ENCODE measurements at regions not wholly inside any gene's neighbourhood (a gene's known extent, or its start where the extent isn't known, plus 50 kb on each side); places are given as distances from the start of the nearest gene placed in this dataset.

DNA sequence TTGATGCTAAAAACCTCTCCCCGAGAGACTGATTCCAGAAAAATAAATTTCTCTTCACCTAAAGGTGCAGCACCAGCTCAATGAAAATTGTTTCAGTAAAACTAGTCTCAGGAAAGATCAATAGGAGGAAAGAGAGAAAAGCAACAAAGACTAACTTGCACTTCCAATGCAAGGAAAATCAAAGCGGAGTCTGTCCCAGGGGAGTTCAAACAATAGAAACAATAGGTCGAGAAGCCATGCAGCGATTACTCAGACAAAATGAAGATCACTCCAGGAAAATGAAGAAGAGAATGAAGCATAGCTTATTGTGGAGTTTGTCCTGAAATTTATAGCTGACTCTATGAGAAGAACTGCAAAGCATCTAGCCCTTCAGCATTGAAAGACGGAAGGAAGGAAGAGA is 105.1 kb upstream of the FRMD4B start:
- no peak overlapping the region for H2AFZ ChIP-seq (ENCODE audit: low read depth, low read length)
- no peaks in the 10 kb centered on the region for H3K36me3 ChIP-seq (ENCODE audit: insufficient read depth, low read length)
- H3K4me3 ChIP-seq (ENCODE audit: low read length) = no peak overlapping the region
- no peak overlapping the region for H3K27ac ChIP-seq (ENCODE audit: low read length)
- no peaks in the 10 kb centered on the region for H3K9me3 ChIP-seq (ENCODE audit: low read length)
- no peaks in the 10 kb centered on the region for H3K27me3 ChIP-seq (ENCODE audit: insufficient read depth, low read depth, low read length)
- H3K4me2 ChIP-seq (ENCODE audit: low read length) = no peak overlapping the region
- no peaks in the 10 kb centered on the region for H3K79me2 ChIP-seq (replicated peaks; ENCODE audit: insufficient read depth, low read length)
- no peaks in the 10 kb centered on the region for H3F3A ChIP-seq (ENCODE audit: insufficient read depth, low read length, poor library complexity, severe bottlenecking)
- no peaks in the 10 kb centered on the region for H4K20me1 ChIP-seq (ENCODE audit: insufficient read depth)
- H3K9ac ChIP-seq (ENCODE audit: low read length) = no peak overlapping the region
- H3K9me2 ChIP-seq (ENCODE audit: insufficient read depth, low read length) = no peaks in the 10 kb centered on the region
- TF ChIP-seq POLR2AphosphoS5 (IDR thresholded peaks at IDR 0.05) (no peak), CTCF (IDR thresholded peaks at IDR 0.05; ENCODE audit: poor library complexity, severe bottlenecking) (no peak)
- TF ChIP-seq, protein P1, sequence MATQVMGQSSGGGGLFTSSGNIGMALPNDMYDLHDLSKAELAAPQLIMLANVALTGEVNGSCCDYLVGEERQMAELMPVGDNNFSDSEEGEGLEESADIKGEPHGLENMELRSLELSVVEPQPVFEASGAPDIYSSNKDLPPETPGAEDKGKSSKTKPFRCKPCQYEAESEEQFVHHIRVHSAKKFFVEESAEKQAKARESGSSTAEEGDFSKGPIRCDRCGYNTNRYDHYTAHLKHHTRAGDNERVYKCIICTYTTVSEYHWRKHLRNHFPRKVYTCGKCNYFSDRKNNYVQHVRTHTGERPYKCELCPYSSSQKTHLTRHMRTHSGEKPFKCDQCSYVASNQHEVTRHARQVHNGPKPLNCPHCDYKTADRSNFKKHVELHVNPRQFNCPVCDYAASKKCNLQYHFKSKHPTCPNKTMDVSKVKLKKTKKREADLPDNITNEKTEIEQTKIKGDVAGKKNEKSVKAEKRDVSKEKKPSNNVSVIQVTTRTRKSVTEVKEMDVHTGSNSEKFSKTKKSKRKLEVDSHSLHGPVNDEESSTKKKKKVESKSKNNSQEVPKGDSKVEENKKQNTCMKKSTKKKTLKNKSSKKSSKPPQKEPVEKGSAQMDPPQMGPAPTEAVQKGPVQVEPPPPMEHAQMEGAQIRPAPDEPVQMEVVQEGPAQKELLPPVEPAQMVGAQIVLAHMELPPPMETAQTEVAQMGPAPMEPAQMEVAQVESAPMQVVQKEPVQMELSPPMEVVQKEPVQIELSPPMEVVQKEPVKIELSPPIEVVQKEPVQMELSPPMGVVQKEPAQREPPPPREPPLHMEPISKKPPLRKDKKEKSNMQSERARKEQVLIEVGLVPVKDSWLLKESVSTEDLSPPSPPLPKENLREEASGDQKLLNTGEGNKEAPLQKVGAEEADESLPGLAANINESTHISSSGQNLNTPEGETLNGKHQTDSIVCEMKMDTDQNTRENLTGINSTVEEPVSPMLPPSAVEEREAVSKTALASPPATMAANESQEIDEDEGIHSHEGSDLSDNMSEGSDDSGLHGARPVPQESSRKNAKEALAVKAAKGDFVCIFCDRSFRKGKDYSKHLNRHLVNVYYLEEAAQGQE (IDR thresholded peaks at IDR 0.05; ENCODE audit: borderline replicate concordance) = peak; percentile 24

GRCh38 chr3:69490235-69490634 is 104.3 kb upstream of the FRMD4B start:
- no peaks in the 10 kb centered on the region for H3K27me3 ChIP-seq (ENCODE audit: insufficient read depth, low read depth, low read length)
- H3K9ac ChIP-seq (ENCODE audit: low read length) = no peak overlapping the region
- H3K4me2 ChIP-seq (ENCODE audit: low read length) = no peak overlapping the region
- H4K20me1 ChIP-seq (ENCODE audit: insufficient read depth) = no peaks in the 10 kb centered on the region
- no peak overlapping the region for H3K27ac ChIP-seq (ENCODE audit: low read length)
- TF ChIP-seq SMC3 (conservative IDR thresholded peaks at IDR 0.05; ENCODE audit: poor library complexity) = no peak
- TF ChIP-seq POLR2AphosphoS5 (IDR thresholded peaks at IDR 0.05) = no peak
- TF ChIP-seq TAF1 (IDR thresholded peaks at IDR 0.05; ENCODE audit: low read depth) = no peak
- TF ChIP-seq, protein P1 (IDR thresholded peaks at IDR 0.05; ENCODE audit: borderline replicate concordance) = no peak
- TF ChIP-seq RAD21 (conservative IDR thresholded peaks at IDR 0.05) = no peak
- TF ChIP-seq CTCF (IDR thresholded peaks at IDR 0.05; ENCODE audit: poor library complexity, severe bottlenecking) = no peak
- TF ChIP-seq EZH2 (IDR thresholded peaks at IDR 0.05; ENCODE audit: borderline replicate concordance, insufficient read depth, low read length, poor library complexity, severe bottlenecking) = no peak
- TF ChIP-seq EP300 (conservative IDR thresholded peaks at IDR 0.05; ENCODE audit: poor library complexity, severe bottlenecking) = no peak
- no peak for TF ChIP-seq MXI1 (conservative IDR thresholded peaks at IDR 0.05; ENCODE audit: poor library complexity, severe bottlenecking)
- H3K9me3 ChIP-seq (ENCODE audit: low read length) = no peaks in the 10 kb centered on the region
- H3K36me3 ChIP-seq (ENCODE audit: insufficient read depth, low read length) = no peaks in the 10 kb centered on the region
- no peaks in the 10 kb centered on the region for H3K9me2 ChIP-seq (ENCODE audit: insufficient read depth, low read length)
- no peaks in the 10 kb centered on the region for H3F3A ChIP-seq (ENCODE audit: insufficient read depth, low read length, poor library complexity, severe bottlenecking)
- no peaks in the 10 kb centered on the region for H3K79me2 ChIP-seq (replicated peaks; ENCODE audit: insufficient read depth, low read length)
- H2AFZ ChIP-seq (ENCODE audit: low read depth, low read length) = no peak overlapping the region
- no peak overlapping the region for H3K4me3 ChIP-seq (ENCODE audit: low read length)

Data from neural cell (in vitro differentiated cells).